Stimulated activated CD4-positive, alpha-beta T cell treated with anti-CD3 and anti-CD28 coated beads, Interleukin-12 subunit alpha, Interleukin-12 subunit beta, amount 100 ng/mL, for 24 hours (primary cell): ENCODE measurements at regions not wholly inside any gene's neighbourhood (a gene's known extent, or its start where the extent isn't known, plus 50 kb on each side); places are given as distances from the start of the nearest gene placed in this dataset.
"Not testable (repeated sequence)": the region's sequence is repeated elsewhere in the genome, so short reads cannot be mapped to it uniquely, and the experiment has no call there.

Experiments
- DNase-seq, 2 experiments: peaks; one replicate each; pipeline ENCODE4 v3.0.0-alpha.2; 2020; ENCODE audit warnings: low read depth in 2 of 2

DNA sequence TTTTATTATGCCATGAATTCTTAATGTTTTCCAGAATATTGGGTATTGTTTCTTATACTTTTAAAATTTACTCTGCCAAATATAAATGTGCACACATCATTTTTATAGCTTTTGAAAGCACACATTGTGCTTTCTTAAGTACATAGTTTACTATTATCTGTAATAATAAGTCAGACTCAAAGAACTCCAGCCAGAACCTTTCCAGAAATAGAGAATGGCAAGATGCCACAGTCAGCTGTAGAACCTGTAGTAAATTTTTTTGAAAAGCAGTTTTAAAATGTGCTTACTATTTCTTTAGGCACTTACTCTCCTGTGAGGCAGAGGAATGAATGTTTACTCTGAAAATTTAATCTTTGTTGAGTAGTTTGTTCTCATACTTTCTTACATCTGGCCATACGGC lies 1287.1 kb downstream of the PCDH9 start:
- DNase-seq = no peak

DNA sequence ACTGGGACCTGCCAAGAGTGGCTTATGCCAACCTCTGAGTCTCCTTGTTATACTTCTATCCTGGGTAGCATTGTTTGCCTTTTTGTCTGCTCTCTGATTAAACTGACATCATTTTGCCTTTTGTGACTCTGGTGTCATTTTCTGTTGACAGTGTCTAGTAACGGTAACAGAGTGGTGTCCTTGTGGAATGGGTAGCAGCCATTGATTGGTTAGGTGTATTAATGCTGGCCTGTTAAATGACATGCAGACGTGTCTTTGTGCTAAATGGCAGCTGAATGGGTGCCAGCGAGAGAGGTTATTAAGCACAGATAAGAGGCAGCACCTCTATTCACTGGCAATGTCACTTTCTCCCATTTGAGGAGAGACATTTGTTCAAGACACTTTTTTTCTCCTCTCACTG lies 1289.4 kb downstream of the PCDH9 start:
- no peak for DNase-seq

DNA sequence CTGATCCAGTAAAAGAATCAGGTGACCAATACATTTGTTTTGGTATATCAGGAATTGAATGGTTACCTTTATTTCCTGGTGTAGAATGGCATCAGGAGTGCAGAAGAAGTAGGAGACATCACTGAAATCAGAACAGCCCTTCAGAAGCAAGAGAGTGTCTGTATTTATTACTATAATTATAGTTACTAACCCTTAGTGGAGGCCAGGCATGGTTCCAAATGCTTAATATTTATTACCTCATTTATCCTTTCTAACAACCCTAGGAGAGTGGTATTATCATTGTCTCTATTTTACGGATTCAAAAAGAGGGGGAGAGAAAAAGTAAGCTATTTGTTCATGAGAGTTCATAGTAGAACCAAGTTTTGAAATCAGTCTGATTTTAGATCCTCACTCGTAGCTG lies 1292.9 kb downstream of the PCDH9 start:
- no peak for DNase-seq

DNA sequence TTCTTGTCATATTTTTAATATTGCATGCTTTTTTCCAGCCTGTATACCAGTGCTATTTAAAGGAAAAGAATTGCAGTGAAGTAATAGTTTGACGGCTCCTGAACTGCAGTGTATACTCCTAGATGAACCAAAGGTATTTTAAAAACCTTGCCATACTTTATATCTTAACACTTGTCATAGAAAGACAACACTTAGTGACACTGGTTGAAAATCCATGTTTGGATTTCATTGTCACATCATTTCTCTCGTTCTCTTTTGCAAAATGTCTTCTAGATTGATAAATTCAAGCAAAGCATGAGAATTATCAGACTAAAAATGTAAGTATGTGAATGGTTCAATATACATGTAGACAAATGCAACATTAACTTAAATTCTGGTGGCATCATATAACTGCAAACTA lies 1293.9 kb downstream of the PCDH9 start:
- DNase-seq = no peak

DNA sequence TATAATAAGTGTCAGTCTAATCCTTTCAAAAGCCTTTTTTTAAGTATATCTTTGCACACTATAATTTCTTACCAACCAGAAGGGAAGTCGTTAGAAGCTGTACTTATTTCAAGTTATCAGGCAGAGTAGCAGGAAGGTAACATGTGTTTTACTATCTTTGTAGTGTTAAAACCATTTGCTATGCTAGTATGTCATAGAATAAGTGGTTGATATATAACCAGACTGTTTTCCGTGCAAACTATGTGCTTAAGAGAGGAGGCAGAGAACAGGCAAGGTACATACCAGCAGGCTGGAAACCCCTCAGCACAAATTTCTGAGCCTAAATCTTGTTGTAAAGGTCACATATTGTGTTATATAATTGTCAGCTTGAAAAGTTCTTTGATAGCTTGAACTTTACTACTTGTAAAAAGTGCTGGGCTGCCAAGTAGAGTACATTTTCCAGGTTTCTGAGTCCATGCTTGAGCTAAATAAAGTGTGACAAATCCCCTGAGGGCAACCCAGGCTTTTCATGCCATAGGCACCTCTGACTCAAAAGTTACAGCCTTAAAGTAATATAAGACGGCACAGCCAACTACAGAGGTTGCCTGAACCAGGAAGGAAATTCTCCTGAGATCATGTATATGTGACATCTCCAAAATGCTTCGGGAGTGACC lies 1297.4 kb downstream of the PCDH9 start:
- no peak for DNase-seq

DNA sequence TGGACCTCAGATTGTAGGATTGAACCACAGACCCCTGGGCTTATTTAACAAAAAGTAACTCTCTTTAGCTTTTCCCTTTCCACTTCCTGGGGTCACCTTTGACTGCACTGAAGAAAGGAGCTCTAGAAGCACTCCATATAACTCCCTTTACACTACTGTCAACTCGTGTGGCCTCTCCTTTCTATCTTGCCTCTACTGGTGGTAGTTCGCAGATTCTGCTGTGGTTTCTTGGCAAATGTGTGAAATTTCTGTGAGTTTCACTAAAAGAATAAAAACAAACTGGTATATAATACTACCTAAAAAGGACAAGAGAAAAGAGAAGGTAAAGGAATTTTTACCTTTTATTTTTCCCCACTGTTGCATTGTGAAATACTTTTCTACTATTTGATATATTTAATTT lies 1298.1 kb downstream of the PCDH9 start:
- no peak for DNase-seq

DNA sequence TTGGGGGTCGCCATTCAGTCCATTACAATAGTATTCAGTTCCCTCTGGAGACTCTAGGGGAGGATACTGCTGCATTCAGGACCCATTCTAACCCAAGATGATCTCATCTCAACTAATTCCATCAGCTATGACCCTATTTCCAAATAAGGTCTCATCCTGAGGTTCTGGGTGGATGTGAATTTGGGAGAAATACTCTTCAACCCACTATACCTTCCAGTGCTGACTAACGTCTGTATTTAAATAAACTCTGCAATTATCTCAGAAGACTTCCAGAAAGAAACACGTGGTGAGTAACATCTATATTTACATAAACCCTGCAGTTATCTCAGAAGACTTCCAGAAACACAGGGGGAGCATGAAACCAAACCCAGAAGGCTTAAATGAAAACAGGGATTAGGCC lies 1300.7 kb downstream of the PCDH9 start:
- DNase-seq = no peak

DNA sequence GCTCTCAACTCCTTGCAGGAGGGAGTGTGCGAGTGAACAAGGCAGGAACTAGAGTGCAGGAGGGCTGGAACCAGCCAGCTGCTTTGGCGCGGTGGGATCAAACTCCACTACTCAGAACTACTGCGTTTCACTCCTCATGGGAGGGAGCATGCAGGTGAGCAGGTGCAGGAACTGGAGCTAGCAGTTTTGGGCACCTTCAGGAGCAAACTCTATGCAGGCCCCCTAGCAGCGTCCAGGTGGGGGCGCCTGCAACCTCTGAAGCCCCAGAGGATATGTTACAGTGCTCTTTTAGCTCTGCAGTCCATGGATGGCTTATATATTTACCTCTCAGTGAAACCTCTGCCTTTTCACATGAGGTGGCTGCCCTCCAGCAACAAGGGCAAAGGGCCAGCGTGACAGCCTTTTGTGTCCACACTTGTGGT lies 1303.4 kb downstream of the PCDH9 start:
- DNase-seq = no peak

DNA sequence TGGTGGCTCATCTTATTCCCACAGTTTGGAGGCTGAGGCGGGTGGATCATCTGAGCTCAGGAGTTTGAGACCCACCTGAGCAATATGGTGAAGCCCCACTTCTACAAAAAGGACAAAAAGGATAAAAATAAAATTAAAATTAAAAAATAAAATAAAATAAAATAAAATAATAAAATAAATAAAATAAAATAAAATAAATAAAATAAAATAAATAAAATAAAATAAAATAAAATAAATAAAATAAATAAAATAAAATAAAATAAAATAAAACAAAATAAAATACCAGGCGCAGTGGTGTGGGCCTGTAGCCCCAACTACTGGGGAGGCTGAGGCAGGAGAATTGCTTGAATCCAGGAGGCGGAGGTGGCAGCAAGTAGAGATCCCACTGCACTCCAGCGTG lies 1307.3 kb downstream of the PCDH9 start:
- DNase-seq = not testable (repeated sequence)

DNA sequence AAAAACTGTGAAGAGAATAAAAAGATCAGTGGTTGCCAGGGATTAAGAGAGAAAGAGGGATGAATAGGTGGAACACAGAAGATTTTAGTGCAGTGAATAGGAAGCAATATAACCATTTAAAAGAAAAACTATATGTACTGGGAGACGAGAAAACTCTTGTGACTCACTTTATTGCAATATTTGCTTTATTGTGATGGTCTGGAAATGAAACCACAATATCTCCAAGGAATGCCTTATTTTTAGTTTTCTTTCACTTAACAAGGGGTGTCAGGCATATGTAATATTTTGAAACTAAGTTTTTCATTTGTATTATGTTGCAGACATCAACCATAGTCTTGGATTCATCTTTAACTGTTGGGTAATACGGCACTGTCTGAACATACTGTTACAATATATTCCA lies 1308.2 kb downstream of the PCDH9 start:
- DNase-seq = no peak

DNA sequence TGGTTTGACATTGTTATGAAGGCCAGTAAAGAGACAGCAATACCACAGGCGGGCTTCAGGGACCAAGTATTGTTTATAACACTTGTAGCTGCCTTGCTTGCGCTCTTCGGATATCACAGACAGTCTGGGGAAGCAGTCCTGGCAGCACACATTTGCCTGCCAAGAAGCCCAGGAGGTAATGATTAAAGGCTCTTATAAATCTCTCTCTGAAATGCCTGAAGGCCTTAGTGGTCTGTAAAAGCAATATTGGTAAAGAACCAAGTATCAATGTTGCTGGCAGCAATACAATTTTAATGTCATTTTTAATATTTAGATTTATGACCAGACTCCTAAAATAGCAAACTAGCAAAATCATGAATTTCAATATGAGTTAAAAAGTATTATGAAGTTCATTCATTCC lies 1312.4 kb downstream of the PCDH9 start:
- DNase-seq = no peak

DNA sequence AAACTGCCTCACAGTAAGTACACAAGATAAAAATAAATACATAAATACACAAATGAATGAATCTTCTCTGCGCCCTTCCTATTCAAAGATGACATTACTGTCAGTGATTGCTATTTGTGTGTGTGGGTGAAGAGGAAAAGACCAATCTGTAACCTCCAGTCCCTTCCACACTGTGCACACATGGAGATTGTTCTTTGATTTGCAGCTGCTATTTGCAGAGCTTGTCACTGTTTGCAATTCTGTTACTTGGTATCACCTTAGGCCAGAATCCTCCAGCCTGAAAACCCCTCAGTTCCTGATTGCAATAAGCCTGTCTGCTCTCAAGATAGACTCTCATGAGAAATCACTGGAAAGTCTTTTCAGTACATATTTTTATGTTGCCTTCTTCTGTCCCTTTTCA lies 1314.9 kb downstream of the PCDH9 start:
- no peak for DNase-seq

DNA sequence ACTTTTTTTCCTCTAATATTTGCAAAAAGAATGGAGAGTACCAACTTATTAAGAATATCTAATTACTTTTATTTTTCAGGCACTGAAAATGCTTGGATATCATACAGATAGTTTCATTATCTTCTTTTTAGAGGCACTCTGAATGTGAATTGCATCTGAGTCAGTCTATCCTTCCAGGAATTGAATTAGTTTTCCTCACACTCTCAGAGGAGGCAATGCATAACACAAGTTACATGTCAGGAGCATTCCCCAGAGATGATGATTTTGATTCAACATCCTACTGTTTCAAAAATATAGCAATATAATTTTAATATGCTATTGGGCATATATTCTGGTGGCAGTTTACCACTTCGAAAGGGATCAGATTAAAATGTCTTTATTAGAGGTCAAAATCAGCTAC lies 1315.4 kb downstream of the PCDH9 start:
- DNase-seq = no peak

DNA sequence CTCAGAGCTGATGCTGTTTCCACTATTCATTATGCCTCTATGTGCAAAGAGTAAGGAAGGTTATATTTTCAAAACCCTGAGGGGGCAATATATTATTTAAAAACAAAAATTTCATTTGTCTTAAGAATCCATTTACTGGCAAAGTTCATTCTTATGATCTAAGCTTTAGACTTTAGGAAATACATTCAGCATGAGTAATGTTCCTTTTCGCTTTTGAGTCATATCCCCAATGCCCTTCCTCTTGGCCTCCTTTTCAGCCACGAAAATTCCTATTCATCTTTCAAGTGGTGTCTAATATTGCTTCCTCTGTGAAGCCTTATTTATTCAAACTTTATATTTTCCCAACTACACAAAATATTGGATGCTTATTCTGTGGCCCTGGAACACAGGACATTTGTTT lies 1317.0 kb downstream of the PCDH9 start:
- no peak for DNase-seq

DNA sequence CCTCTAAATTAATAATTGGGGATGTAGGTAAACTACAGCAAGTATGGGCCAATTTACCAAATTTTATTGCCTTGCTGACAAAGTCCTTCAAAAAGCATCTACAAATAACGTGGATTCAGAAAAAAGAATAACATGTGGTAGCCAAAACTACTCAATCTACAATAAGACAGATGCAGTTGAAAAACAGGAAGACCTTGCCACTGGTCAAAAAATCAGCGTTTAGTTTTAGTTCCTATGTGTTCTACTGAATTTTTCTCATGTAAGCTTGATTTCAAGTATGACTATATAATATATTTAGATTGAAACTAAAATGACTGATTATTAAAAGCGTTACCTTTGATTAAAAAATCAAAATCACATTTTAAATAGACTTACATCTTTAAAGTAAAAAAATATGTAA lies 1317.6 kb downstream of the PCDH9 start:
- no peak for DNase-seq

DNA sequence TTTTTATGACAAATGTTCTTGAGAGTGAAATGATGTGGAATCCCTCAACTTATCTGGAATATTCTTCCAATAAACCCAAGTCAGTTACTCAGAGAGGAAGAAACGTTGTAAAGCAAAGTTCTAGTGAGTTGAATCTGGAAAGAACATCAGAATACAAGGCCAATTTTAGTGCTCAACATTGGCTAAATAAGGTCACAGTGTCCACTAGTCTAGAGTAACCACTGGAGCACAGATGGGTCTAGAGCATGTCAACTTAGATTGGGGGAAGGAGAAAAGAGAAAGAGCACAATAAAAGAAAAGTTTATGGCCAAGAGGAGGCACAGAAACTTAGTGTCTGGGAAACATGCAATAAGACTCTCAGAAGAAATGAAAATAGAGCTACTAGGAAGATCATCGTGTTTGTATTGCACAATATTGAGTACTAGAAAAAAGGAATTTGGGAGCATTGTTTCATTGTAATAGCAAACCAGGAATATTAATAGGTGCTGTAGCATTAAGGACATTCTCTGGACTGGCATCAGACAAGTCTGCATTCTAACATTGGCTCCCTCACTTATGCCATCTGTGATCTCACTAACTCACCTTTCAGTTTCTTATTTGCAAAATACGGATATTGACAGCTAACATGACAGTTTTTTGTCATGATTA lies 1318.5 kb downstream of the PCDH9 start:
- no peak for DNase-seq

DNA sequence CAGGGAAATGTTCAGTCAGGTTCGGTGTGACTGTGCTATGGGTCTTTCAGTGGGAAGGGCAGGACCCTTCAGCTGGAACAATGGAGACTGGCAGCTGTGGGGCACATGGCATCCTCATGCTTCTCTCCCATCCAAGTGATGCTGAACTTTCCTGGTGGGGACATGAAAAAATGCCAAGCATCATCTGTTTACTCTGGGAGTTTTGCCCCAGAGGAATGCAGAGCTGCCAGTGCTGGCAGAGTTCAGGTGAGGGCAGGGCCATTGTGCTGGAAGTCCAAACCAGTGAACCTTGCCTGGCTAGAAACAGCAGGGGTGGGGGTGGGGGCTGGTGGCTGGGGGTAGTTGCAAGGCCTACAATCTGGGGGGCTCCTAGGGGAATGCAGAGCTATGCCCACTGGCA lies 1320.6 kb downstream of the PCDH9 start:
- no peak for DNase-seq

DNA sequence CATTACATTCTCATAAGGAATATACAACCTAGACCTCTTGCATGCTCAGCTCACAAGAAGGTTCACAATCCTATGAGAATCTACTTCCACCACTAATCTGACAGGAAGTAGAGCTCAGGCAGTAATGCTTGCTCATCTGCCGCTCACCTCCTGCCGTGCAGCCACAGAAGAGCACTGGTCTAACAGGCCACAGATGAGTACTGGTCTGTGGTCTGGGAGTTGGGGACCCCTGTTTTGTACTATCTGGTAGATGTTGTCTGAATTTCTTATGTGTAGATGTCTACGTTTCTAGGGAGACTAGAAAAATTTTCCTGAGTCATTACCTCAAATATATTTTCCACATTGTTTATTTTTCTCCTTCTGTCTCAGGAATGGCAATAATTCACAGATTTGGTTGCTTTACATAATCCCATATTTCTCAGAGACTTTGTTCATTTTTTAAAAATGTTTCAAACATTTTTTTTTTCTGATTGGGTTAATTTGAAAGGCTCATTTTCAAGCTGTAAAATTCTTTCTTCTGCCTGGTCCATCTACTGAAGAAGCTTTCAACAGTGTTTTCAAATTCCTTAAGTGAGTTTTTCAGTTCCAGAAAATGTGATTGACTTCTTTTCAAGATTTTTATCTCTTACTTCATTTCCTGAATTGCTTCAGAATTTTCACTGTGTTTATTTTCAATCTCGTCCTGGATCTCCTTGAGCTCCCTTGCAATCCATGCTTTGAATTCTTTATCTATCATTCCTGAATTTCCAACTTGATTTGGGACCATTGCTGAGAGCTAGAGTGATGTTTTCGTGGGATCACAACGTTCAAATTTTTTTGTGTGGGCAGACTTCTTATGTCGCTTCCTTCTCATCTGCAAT lies 1322.2 kb downstream of the PCDH9 start:
- no peak for DNase-seq

DNA sequence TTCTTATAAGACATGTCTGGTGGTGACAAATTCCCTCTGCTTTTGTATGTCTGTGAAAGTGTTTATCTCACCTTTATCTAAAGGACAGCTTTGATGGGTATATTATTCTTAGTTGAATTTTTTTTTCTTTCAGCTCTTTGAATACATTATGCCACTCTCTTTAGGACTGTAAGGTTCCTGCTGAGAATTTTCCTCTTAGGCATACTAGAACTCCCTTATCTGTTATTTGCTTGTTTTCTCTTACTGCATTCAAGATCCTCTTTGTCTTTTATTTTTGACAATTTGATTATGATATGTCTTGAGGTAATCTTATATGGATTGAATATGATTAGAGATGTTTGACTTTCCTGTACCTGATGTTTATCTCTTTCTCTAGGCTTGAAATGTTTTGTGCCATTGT lies 1328.4 kb downstream of the PCDH9 start:
- no peak for DNase-seq

DNA sequence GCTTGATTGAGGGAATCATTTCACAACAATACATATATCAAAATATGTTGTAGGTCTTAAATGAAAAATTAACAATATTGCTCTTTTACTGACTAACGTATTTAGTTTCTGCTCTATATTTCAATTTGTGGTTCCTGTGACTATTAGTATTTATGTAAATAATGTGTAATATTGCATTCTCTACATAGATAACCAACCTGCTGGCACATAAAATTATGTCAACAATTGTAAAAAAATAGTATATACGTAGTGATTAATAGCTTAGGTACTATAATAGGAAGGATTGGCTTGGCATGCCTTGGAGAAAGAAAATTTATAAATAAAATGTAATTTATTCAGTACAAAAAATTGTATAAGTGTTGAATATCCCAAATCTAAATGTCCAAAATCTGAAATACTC lies 1336.1 kb downstream of the PCDH9 start:
- no peak for DNase-seq

DNA sequence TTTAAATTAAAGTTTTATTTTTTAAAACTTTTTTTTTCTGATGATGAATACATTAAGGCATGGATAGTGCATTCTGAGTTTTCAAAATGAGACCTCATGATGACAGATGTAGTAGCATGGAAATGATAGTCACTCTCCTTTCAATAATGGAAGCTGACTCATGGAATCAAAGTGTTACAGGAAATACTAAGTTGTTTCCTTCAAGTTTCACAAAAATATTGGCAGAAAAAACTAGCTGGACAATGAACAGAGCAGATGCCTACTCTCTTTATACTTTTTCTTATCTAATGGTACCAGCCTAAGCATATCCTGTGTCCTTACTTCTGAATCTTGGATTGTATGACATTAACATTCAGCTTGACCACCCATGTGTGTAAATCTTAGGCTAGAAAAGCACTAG lies 1337.3 kb downstream of the PCDH9 start:
- DNase-seq = no peak

DNA sequence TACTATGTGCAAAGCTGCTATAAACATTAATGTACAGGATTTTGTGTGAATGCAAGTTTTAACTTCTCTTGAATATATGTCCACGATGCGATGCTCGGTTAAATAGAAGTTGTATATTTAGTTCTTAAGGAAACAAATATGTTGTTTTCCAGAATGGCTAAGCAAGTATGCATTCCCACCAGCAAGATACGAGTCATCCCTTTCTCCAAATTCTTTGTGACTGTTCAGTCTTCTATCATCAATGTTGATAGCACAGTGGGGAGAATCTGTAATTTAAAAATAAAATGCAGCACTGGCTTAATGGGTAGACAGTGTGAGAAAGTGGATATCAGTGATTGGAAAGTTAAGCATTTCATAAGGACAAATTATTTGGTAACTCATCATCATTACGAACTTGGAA lies 1340.8 kb downstream of the PCDH9 start:
- no peak for DNase-seq

DNA sequence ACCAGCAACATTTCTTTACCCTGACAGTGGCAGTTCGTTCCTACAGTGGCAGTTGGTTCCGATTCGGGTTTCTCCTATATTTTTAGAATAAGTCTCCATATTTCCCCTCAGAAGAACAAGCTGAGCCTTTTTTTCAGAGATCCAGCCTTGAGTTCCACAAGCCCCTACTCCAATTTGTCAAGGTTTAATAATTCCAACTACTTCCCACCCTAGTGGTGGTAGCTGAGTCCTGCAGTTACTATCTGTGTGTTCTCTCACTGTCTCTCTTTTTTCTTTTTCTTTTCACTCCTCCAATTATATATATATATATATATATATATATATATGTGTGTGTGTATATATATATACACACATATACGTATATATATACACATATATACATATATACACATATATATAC lies 1347.3 kb downstream of the PCDH9 start:
- no peak for DNase-seq
